ENCODE measurements at regions not wholly inside any gene's neighbourhood (a gene's known extent, or its start where the extent isn't known, plus 50 kb on each side); places are given as distances from the start of the nearest gene placed in this dataset.

GRCh38 chr16:79843631-79844043, 243.1 kb upstream of the MAF start:
- no peak for TF ChIP-seq GATA2 (IDR thresholded peaks at IDR 0.05; ENCODE audit: low read depth, low read length)
- no peak for TF ChIP-seq GATA3 (IDR thresholded peaks at IDR 0.05; ENCODE audit: low read depth, low read length)

GRCh38 chr16:79843145-79843544, 242.6 kb upstream of the MAF start:
- no peak for TF ChIP-seq GATA3 (IDR thresholded peaks at IDR 0.05; ENCODE audit: low read depth, low read length)
- TF ChIP-seq GATA2 (IDR thresholded peaks at IDR 0.05; ENCODE audit: low read depth, low read length), result no peak

GRCh38 chr16:79842197-79842596, 241.7 kb upstream of the MAF start:
- TF ChIP-seq GATA3 (IDR thresholded peaks at IDR 0.05; ENCODE audit: low read depth, low read length) (no peak), GATA2 (IDR thresholded peaks at IDR 0.05; ENCODE audit: low read depth, low read length) (no peak)

- no peak for TF ChIP-seq GATA2 (IDR thresholded peaks at IDR 0.05; ENCODE audit: low read depth, low read length)
- no peak for TF ChIP-seq GATA3 (IDR thresholded peaks at IDR 0.05; ENCODE audit: low read depth, low read length)
Observed at GRCh38 chr16:79839466-79840341, 239.2 kb upstream of the MAF start.

- TF ChIP-seq GATA3 (IDR thresholded peaks at IDR 0.05; ENCODE audit: low read depth, low read length) (no peak), GATA2 (IDR thresholded peaks at IDR 0.05; ENCODE audit: low read depth, low read length) (no peak)
Observed at GRCh38 chr16:79838496-79839259, 238.1 kb upstream of the MAF start.

GRCh38 chr16:79836144-79836543, 235.6 kb upstream of the MAF start:
- TF ChIP-seq GATA3 (IDR thresholded peaks at IDR 0.05; ENCODE audit: low read depth, low read length) (no peak), GATA2 (IDR thresholded peaks at IDR 0.05; ENCODE audit: low read depth, low read length) (no peak)

- no peak for TF ChIP-seq GATA2 (IDR thresholded peaks at IDR 0.05; ENCODE audit: low read depth, low read length)
- TF ChIP-seq GATA3 (IDR thresholded peaks at IDR 0.05; ENCODE audit: low read depth, low read length), result no peak
Observed at GRCh38 chr16:79835194-79835593, 234.7 kb upstream of the MAF start.

GRCh38 chr16:79834720-79835119, 234.2 kb upstream of the MAF start:
- TF ChIP-seq GATA3 (IDR thresholded peaks at IDR 0.05; ENCODE audit: low read depth, low read length) (no peak), GATA2 (IDR thresholded peaks at IDR 0.05; ENCODE audit: low read depth, low read length) (no peak)

- TF ChIP-seq GATA3 (IDR thresholded peaks at IDR 0.05; ENCODE audit: low read depth, low read length) (no peak), GATA2 (IDR thresholded peaks at IDR 0.05; ENCODE audit: low read depth, low read length) (no peak)
Observed at GRCh38 chr16:79833559-79833958, 233.0 kb upstream of the MAF start.

GRCh38 chr16:79826732-79827475, 226.4 kb upstream of the MAF start:
- no peak for TF ChIP-seq GATA2 (IDR thresholded peaks at IDR 0.05; ENCODE audit: low read depth, low read length)
- TF ChIP-seq GATA3 (IDR thresholded peaks at IDR 0.05; ENCODE audit: low read depth, low read length), result no peak

GRCh38 chr16:79825002-79825401, 224.5 kb upstream of the MAF start:
- TF ChIP-seq GATA2 (IDR thresholded peaks at IDR 0.05; ENCODE audit: low read depth, low read length) (no peak), GATA3 (IDR thresholded peaks at IDR 0.05; ENCODE audit: low read depth, low read length) (no peak)

GRCh38 chr16:79823639-79824038, 223.1 kb upstream of the MAF start:
- no peak for TF ChIP-seq GATA2 (IDR thresholded peaks at IDR 0.05; ENCODE audit: low read depth, low read length)
- TF ChIP-seq GATA3 (IDR thresholded peaks at IDR 0.05; ENCODE audit: low read depth, low read length), result no peak

GRCh38 chr16:79821911-79822310, 221.4 kb upstream of the MAF start:
- no peak for TF ChIP-seq GATA3 (IDR thresholded peaks at IDR 0.05; ENCODE audit: low read depth, low read length)
- TF ChIP-seq GATA2 (IDR thresholded peaks at IDR 0.05; ENCODE audit: low read depth, low read length), result no peak

GRCh38 chr16:79816081-79816497, 215.6 kb upstream of the MAF start:
- TF ChIP-seq GATA2 (IDR thresholded peaks at IDR 0.05; ENCODE audit: low read depth, low read length), result no peak
- no peak for TF ChIP-seq GATA3 (IDR thresholded peaks at IDR 0.05; ENCODE audit: low read depth, low read length)
